Liver (tissue), 8 donors: ENCODE measurements at regions not wholly inside any gene's neighbourhood (a gene's known extent, or its start where the extent isn't known, plus 50 kb on each side); places are given as distances from the start of the nearest gene placed in this dataset.

Experiments used
- DNase-seq: peaks from one replicate; pipeline ENCODE4 v3.0.0-alpha.2; 2017; ENCODE audit warnings: low spot score
- H3K27ac ChIP-seq, 2 donors: one replicate each; pipeline ENCODE4 v1.7.0; 2013; ENCODE audit warnings: inconsistent platforms in 2 of 2, low read length in 2 of 2, control low read depth in 1 of 2, low read depth in 1 of 2, mild to moderate bottlenecking in 1 of 2
- H3K27me3 ChIP-seq, 4 donors: one replicate each; pipeline versions ENCODE4 v1.6.1 to v1.7.0; 2013; ENCODE audit warnings: low read length in 3 of 4, inconsistent platforms in 1 of 4, mild to moderate bottlenecking in 1 of 4, moderate library complexity in 1 of 4; ENCODE audit not compliant: control insufficient read depth in 4 of 4, insufficient read depth in 4 of 4
- H3K36me3 ChIP-seq, 4 donors: one replicate each; pipeline versions ENCODE4 v1.6.1 to v1.7.0; 2013; ENCODE audit warnings: low read length in 3 of 4, mild to moderate bottlenecking in 3 of 4, low read depth in 1 of 4, moderate library complexity in 1 of 4; ENCODE audit not compliant: control insufficient read depth in 4 of 4, insufficient read depth in 3 of 4
- H3K4me1 ChIP-seq, 4 donors: one replicate each; pipeline versions ENCODE4 v1.6.1 to v1.7.0; 2013; ENCODE audit warnings: low read length in 3 of 4, mild to moderate bottlenecking in 3 of 4, moderate library complexity in 1 of 4; ENCODE audit not compliant: control insufficient read depth in 4 of 4, insufficient read depth in 4 of 4
- H3K4me3 ChIP-seq, 3 donors: one replicate each; pipeline versions ENCODE4 v1.6.1 to v1.7.0; 2013; ENCODE audit warnings: low read length in 3 of 3, control low read depth in 1 of 3, low read depth in 1 of 3, mild to moderate bottlenecking in 1 of 3
- H3K9ac ChIP-seq, 2 donors: one replicate each; pipeline ENCODE4 v1.7.0; 2013; ENCODE audit warnings: low read length in 2 of 2, mild to moderate bottlenecking in 2 of 2, moderate library complexity in 2 of 2, control low read depth in 1 of 2, low read depth in 1 of 2
- H3K9me3 ChIP-seq, 4 donors: one replicate each; pipeline versions ENCODE4 v1.6.1 to v1.7.0; 2013; ENCODE audit warnings: low read length in 3 of 4; ENCODE audit not compliant: control insufficient read depth in 4 of 4
- ATF3 ChIP-seq: IDR thresholded peaks from 2 replicates; pipeline ENCODE4 v1.6.1; 2016; ENCODE audit warnings: antibody characterized with exemption
- CTCF ChIP-seq: fragments of 150-350 bp; IDR thresholded peaks from 2 replicates; pipeline ENCODE4 v1.5.1; 2017; ENCODE audit warnings: improper control_type of control experiment, low read depth, low read length; ENCODE audit not compliant: missing input control
- FOXA1 ChIP-seq: IDR thresholded peaks from 2 replicates; pipeline ENCODE4 v1.6.1; 2016; ENCODE audit warnings: antibody characterized with exemption
- HNF4G ChIP-seq: IDR thresholded peaks from 2 replicates; pipeline ENCODE4 v1.6.1; 2016; ENCODE audit warnings: antibody characterized with exemption
- NR2F2 ChIP-seq: IDR thresholded peaks from 2 replicates; pipeline ENCODE4 v1.6.1; 2016; ENCODE audit warnings: antibody characterized with exemption
- RAD21 ChIP-seq, 2 donors: IDR thresholded peaks; 2 replicates each; pipeline ENCODE4 v1.6.1; 2016; ENCODE audit warnings: antibody characterized with exemption in 2 of 2, mild to moderate bottlenecking in 2 of 2
- REST ChIP-seq: IDR thresholded peaks from 2 replicates; pipeline ENCODE4 v1.6.1; 2016; ENCODE audit warnings: antibody characterized with exemption, mild to moderate bottlenecking
- RXRA ChIP-seq, 2 donors: IDR thresholded peaks; 2 replicates each; pipeline ENCODE4 v1.6.1; 2017 to 2018; ENCODE audit warnings: antibody characterized with exemption in 2 of 2, mild to moderate bottlenecking in 1 of 2
- TAF1 ChIP-seq: conservative IDR thresholded peaks from 2 replicates; pipeline ENCODE4 v1.6.1; 2016; ENCODE audit warnings: antibody characterized with exemption, mild to moderate bottlenecking
- YY1 ChIP-seq: IDR thresholded peaks from 2 replicates; pipeline ENCODE4 v1.6.1; 2016; ENCODE audit warnings: antibody characterized with exemption, mild to moderate bottlenecking
- ZBTB33 ChIP-seq: IDR thresholded peaks from 2 replicates; pipeline ENCODE4 v1.6.1; 2016; ENCODE audit warnings: antibody characterized with exemption
- WGBS: extraction: QIAGEN DNeasy Blood & Tissue Kit; methylation state at CpG from one replicate; pipeline ENCODE4 v1.1.7; 2013; 5-methylcytosine and 5-hydroxymethylcytosine counted together
- donor health status: healthy.
- donor health status: healthy.
- donor health status: healthy.
- donor health status: healthy.
- donor health status: healthy.

- no peaks in the 10 kb centered on the region for H3K36me3 ChIP-seq
- H3K4me1 ChIP-seq, result peaks cover 2 to 8% (median 6%) of the 10 kb centered on the region in 4 donors
- TF ChIP-seq RAD21 (IDR thresholded peaks at IDR 0.05) (peak in 1 of 2 donors; percentile 7), NR2F2 (no peak)
- H3K9ac ChIP-seq, result no peak overlapping the region
- no peak for DNase-seq
- H3K27ac ChIP-seq, result no peak overlapping the region
- H3K4me3 ChIP-seq, result no peak overlapping the region
- no peaks in the 10 kb centered on the region for H3K27me3 ChIP-seq
- no peaks in the 10 kb centered on the region for H3K9me3 ChIP-seq
- WGBS, result 61% methylated on average over 2 of the region's 2 CpGs
Measured at GRCh38 chr2:12452185-12452584, 264.6 kb upstream of the TRIB2 start.

GRCh38 chr2:12453731-12454130 lies 263.0 kb upstream of the TRIB2 start:
- no peak overlapping the region for H3K27ac ChIP-seq
- 93% methylated on average over 11 of the region's 11 CpGs for WGBS

More at GRCh38 chr2:12453731-12454130, 263.0 kb upstream of the TRIB2 start:
- TF ChIP-seq YY1 (no peak), CTCF (no peak), RXRA (IDR thresholded peaks at IDR 0.05) (no peak), RAD21 (IDR thresholded peaks at IDR 0.05) (no peak), NR2F2 (no peak), TAF1 (no peak), ZBTB33 (no peak), HNF4G (no peak), FOXA1 (no peak), ATF3 (no peak), REST (no peak)
- no peak overlapping the region for H3K4me3 ChIP-seq
- DNase-seq, result no peak
- H3K9me3 ChIP-seq, result no peaks in the 10 kb centered on the region
- no peaks in the 10 kb centered on the region for H3K36me3 ChIP-seq
- peaks cover 6 to 16% (median 10%) of the 10 kb centered on the region in 4 donors for H3K4me1 ChIP-seq
- H3K9ac ChIP-seq, result no peak overlapping the region
- H3K27me3 ChIP-seq, result no peaks in the 10 kb centered on the region
